Forelimb muscle (tissue), 1 donor: ENCODE measurements at regions not wholly inside any gene's neighbourhood (a gene's known extent, or its start where the extent isn't known, plus 50 kb on each side); places are given as distances from the start of the nearest gene placed in this dataset.

Experiments used
- DNase-seq: peaks from one replicate; pipeline ENCODE4 v3.0.0-alpha.2; 2013; ENCODE audit warnings: low read depth

GRCh38 chr4:29423836-29424721 is 1296.1 kb upstream of the PCDH7 start:
- no peak for DNase-seq

GRCh38 chr4:29453303-29453820 is 1266.8 kb upstream of the PCDH7 start:
- no peak for DNase-seq

GRCh38 chr4:29459926-29460325 is 1260.2 kb upstream of the PCDH7 start:
- DNase-seq, result no peak

GRCh38 chr4:29467044-29467717 is 1253.0 kb upstream of the PCDH7 start:
- no peak for DNase-seq
